Parathyroid adenoma (tissue), 2 donors: ENCODE measurements at regions not wholly inside any gene's neighbourhood (a gene's known extent, or its start where the extent isn't known, plus 50 kb on each side); places are given as distances from the start of the nearest gene placed in this dataset.

ENCODE experiments used
- H2AFZ ChIP-seq: fragments of 300-600 bp; sonication (generic); one replicate; pipeline ENCODE4 v1.7.0; 2017; ENCODE audit warnings: antibody characterized with exemption, mild to moderate bottlenecking
- H3K27ac ChIP-seq: fragments of 300-600 bp; sonication (generic); one replicate; pipeline ENCODE4 v1.7.0; 2017
- H3K27me3 ChIP-seq: fragments of 300-600 bp; sonication (generic); one replicate; pipeline ENCODE4 v1.7.0; 2017; ENCODE audit warnings: low read length; ENCODE audit not compliant: control insufficient read depth, insufficient read depth
- H3K36me3 ChIP-seq: fragments of 300-600 bp; sonication (generic); one replicate; pipeline ENCODE4 v1.7.0; 2017; ENCODE audit warnings: low read length; ENCODE audit not compliant: control insufficient read depth, insufficient read depth
- H3K4me1 ChIP-seq: fragments of 300-600 bp; sonication (generic); one replicate; pipeline ENCODE4 v1.7.0; 2017; ENCODE audit warnings: control low read depth
- H3K4me2 ChIP-seq: fragments of 300-600 bp; sonication (generic); one replicate; pipeline ENCODE4 v1.7.0; 2017; ENCODE audit warnings: low read length
- H3K4me3 ChIP-seq: fragments of 300-600 bp; sonication (generic); one replicate; pipeline ENCODE4 v1.7.0; 2017; ENCODE audit warnings: low read depth, low read length
- H3K79me2 ChIP-seq: fragments of 300-600 bp; sonication (generic); one replicate; pipeline ENCODE4 v1.7.0; 2017; ENCODE audit warnings: control low read depth
- H3K9ac ChIP-seq: fragments of 300-600 bp; sonication (generic); one replicate; pipeline ENCODE4 v1.7.0; 2017; ENCODE audit warnings: mild to moderate bottlenecking
- H3K9me3 ChIP-seq: fragments of 300-600 bp; sonication (generic); one replicate; pipeline ENCODE4 v1.7.0; 2017; ENCODE audit warnings: low read length; ENCODE audit not compliant: control insufficient read depth
- TF ChIP-seq, protein P1 (sequence below): fragments of 300-600 bp; sonication (generic); IDR thresholded peaks from one replicate; pipeline ENCODE4 v1.7.0; 2017; ENCODE audit warnings: antibody characterized with exemption, mild to moderate bottlenecking
- donor health status: primary hyperparathyroidism.

DNA sequence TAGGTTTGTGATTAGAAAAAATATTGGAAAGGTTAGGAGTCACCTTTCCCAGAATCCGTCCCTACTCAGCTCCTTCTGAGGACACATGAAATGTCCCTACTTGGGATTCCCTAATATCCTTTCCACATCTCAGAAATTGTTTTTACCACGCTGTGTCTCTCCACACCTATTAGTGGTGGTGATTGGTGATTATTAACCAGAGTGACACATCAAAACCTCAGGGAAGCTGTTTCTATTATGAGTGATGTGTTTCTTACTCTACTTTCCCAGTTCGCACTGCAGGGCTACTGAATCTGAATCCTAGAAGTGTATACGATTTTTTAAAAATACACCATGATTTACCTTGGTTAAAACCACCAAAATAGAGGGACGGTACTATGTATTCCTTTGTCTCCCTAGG, 460.8 kb downstream of the TBC1D4 start:
- H3K27me3 ChIP-seq = no peaks in the 10 kb centered on the region
- H3K4me2 ChIP-seq = no peak overlapping the region
- H2AFZ ChIP-seq = no peak overlapping the region
- no peaks in the 10 kb centered on the region for H3K4me1 ChIP-seq
- TF ChIP-seq, protein P1, sequence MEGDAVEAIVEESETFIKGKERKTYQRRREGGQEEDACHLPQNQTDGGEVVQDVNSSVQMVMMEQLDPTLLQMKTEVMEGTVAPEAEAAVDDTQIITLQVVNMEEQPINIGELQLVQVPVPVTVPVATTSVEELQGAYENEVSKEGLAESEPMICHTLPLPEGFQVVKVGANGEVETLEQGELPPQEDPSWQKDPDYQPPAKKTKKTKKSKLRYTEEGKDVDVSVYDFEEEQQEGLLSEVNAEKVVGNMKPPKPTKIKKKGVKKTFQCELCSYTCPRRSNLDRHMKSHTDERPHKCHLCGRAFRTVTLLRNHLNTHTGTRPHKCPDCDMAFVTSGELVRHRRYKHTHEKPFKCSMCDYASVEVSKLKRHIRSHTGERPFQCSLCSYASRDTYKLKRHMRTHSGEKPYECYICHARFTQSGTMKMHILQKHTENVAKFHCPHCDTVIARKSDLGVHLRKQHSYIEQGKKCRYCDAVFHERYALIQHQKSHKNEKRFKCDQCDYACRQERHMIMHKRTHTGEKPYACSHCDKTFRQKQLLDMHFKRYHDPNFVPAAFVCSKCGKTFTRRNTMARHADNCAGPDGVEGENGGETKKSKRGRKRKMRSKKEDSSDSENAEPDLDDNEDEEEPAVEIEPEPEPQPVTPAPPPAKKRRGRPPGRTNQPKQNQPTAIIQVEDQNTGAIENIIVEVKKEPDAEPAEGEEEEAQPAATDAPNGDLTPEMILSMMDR = no peak
- H3K27ac ChIP-seq = no peak overlapping the region
- no peaks in the 10 kb centered on the region for H3K9me3 ChIP-seq
- H3K36me3 ChIP-seq = no peaks in the 10 kb centered on the region
- H3K79me2 ChIP-seq = no peaks in the 10 kb centered on the region
- no peak overlapping the region for H3K4me3 ChIP-seq
- no peak overlapping the region for H3K9ac ChIP-seq

DNA sequence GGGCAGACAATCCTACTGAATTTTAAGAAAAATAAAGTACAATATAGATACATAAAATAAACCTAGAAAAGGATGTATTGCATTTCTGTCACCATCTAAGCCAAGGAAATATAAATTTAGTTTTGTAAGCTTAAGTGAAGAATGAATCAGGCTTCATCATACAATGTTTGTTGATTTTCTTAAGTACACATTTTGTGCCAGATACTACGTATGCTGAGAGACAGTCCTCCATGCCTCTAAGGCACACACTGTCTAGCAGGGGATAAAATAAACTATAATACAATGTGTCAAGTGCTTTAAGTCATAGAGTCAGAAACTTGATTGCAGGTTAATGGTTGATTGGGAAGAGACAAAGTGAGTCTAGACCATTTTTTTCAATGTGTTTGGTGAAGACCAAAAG, 465.7 kb downstream of the TBC1D4 start:
- H3K36me3 ChIP-seq = no peaks in the 10 kb centered on the region
- H3K4me1 ChIP-seq = no peaks in the 10 kb centered on the region
- no peak overlapping the region for H3K27ac ChIP-seq
- H2AFZ ChIP-seq = no peak overlapping the region
- H3K4me2 ChIP-seq = no peak overlapping the region
- no peak overlapping the region for H3K4me3 ChIP-seq
- H3K27me3 ChIP-seq = no peaks in the 10 kb centered on the region
- H3K9me3 ChIP-seq = no peaks in the 10 kb centered on the region
- no peaks in the 10 kb centered on the region for H3K79me2 ChIP-seq
- H3K9ac ChIP-seq = no peak overlapping the region
- TF ChIP-seq, protein P1 = no peak

DNA sequence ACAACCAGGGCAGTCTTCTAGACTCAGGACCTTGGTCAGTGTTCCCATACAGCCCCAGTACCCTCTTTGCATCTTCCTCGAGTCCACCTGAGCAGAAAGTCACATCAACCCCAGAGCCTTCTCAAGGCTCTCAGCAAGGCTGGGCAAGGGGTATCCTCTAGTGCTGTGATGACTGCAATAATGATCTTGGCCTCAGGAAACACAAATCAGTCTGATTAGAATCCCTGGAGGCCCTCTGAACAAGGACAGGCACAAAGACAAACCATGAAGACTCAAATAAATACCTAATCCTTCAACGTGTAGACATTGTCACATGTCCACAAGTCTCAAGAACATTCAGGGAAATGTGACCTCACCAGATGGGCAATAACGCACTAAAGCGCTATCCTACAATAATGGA, 468.2 kb downstream of the TBC1D4 start:
- H3K79me2 ChIP-seq = no peaks in the 10 kb centered on the region
- TF ChIP-seq, protein P1 = no peak
- no peaks in the 10 kb centered on the region for H3K27me3 ChIP-seq
- no peak overlapping the region for H3K4me2 ChIP-seq
- H3K4me1 ChIP-seq = no peaks in the 10 kb centered on the region
- H3K36me3 ChIP-seq = no peaks in the 10 kb centered on the region
- no peak overlapping the region for H2AFZ ChIP-seq
- H3K9me3 ChIP-seq = no peaks in the 10 kb centered on the region
- no peak overlapping the region for H3K27ac ChIP-seq
- H3K9ac ChIP-seq = no peak overlapping the region
- no peak overlapping the region for H3K4me3 ChIP-seq

DNA sequence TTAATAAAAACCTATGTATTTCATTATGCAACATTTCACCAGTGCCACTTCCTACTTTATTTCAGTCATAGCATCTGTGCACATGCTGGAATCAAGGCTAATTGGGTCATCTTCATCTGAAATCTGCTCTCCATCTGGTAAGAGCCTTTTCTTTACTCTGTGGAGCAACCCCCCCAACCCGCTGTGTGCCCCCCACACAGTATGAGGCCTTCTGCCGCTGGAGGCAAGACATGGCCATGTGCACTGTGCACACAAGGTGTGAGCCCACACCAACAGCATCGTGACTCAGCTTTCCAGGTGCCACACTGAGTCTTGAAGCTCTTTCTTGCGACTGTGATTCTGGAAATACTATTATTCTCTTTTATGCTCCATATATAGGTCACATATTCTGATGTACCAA, 471.0 kb downstream of the TBC1D4 start:
- TF ChIP-seq, protein P1 = no peak
- H3K4me2 ChIP-seq = no peak overlapping the region
- H3K79me2 ChIP-seq = no peaks in the 10 kb centered on the region
- no peaks in the 10 kb centered on the region for H3K9me3 ChIP-seq
- H3K27me3 ChIP-seq = no peaks in the 10 kb centered on the region
- H3K4me1 ChIP-seq = no peaks in the 10 kb centered on the region
- no peak overlapping the region for H2AFZ ChIP-seq
- no peak overlapping the region for H3K4me3 ChIP-seq
- no peak overlapping the region for H3K9ac ChIP-seq
- no peak overlapping the region for H3K27ac ChIP-seq
- no peaks in the 10 kb centered on the region for H3K36me3 ChIP-seq

DNA sequence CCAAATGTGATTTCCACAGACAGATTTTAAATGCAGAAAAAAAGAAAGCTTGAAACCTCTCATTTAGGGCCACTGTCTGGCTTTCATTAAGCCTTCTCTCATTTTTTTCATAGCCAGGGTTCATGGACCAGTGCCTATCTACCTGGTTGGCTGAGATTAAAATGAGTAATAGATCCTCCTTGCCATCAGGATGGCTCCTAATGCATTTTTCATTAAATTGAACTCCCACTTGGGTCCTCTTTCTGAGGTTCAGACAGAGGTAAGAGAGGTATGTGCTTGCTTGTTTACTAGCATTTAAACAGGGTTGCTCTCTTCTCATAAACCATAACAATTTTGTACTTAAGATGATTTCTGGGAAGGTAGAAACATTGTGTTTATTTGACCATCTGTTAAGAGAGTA, 473.0 kb downstream of the TBC1D4 start:
- H3K4me2 ChIP-seq = no peak overlapping the region
- no peaks in the 10 kb centered on the region for H3K79me2 ChIP-seq
- no peaks in the 10 kb centered on the region for H3K4me1 ChIP-seq
- H3K36me3 ChIP-seq = no peaks in the 10 kb centered on the region
- no peak overlapping the region for H2AFZ ChIP-seq
- H3K27me3 ChIP-seq = no peaks in the 10 kb centered on the region
- no peak overlapping the region for H3K9ac ChIP-seq
- no peak overlapping the region for H3K4me3 ChIP-seq
- H3K9me3 ChIP-seq = no peaks in the 10 kb centered on the region
- TF ChIP-seq, protein P1 = no peak
- no peak overlapping the region for H3K27ac ChIP-seq
